IMR-90 (cell line): ENCODE measurements at regions not wholly inside any gene's neighbourhood (a gene's known extent, or its start where the extent isn't known, plus 50 kb on each side); places are given as distances from the start of the nearest gene placed in this dataset.

ENCODE experiments used
- ATAC-seq: fragments of 200-7000 bp; cut with Tn5 transposase; 2 replicates; pipeline ENCODE4 v1.9.1; 2020; ENCODE audit warnings: low read depth, mild to moderate bottlenecking, moderate library complexity
- BruUV-seq: library from RNA; stranded (reverse); fragments of 400-500 nt; replicated peaks from 2 replicates; lab custom pipeline; 2021; lab: Mats Ljungman, UMichigan
- CTCF ChIA-PET: fragments of 300-600 bp; formaldehyde crosslinking; extraction: SDS; loops from one replicate; lab custom pipeline; 2021; ENCODE audit warnings: antibody characterized with exemption; lab: Yijun Ruan, JAX
- POLR2A ChIA-PET: fragments of 300-600 bp; sonication (Branson Sonifier 250); formaldehyde crosslinking; loops from one replicate; lab custom pipeline; 2022; ENCODE audit warnings: antibody characterized with exemption; ENCODE audit not compliant: unreplicated experiment; lab: Charles Lee
- DNase-seq: peaks from one replicate; pipeline ENCODE4 v3.0.0; 2013
- H2AFZ ChIP-seq: replicated peaks from 2 replicates; pipeline ENCODE3; 2013; ENCODE audit warnings: low read length, mild to moderate bottlenecking; ENCODE audit not compliant: poor library complexity
- H2AK5ac ChIP-seq: 2 replicates; pipeline ENCODE4 v1.6.1; 2013; ENCODE audit warnings: low read depth, low read length, inconsistent platforms
- H2AK9ac ChIP-seq: replicated peaks from 2 replicates; pipeline ENCODE3; 2013; ENCODE audit warnings: mild to moderate bottlenecking, low read depth, low read length, moderate library complexity; ENCODE audit not compliant: poor library complexity
- H2BK120ac ChIP-seq: 2 replicates; pipeline ENCODE4 v1.6.1; 2013; ENCODE audit warnings: low read depth, low read length, inconsistent platforms
- H2BK15ac ChIP-seq: 3 replicates; pipeline ENCODE4 v1.6.1; 2013; ENCODE audit warnings: low read depth, low read length, inconsistent platforms
- H2BK20ac ChIP-seq: 2 replicates; pipeline ENCODE4 v1.6.1; 2013; ENCODE audit warnings: low read depth, mild to moderate bottlenecking, inconsistent platforms, low read length, moderate library complexity
- H2BK5ac ChIP-seq: 2 replicates; pipeline ENCODE4 v1.6.1; 2013; ENCODE audit warnings: mild to moderate bottlenecking, low read depth, low read length, inconsistent platforms; ENCODE audit not compliant: poor library complexity, severe bottlenecking
- H3K14ac ChIP-seq: replicated peaks from 2 replicates; pipeline ENCODE4 v1.6.1; 2013; ENCODE audit warnings: low read depth, low read length, inconsistent platforms
- H3K18ac ChIP-seq: 2 replicates; pipeline ENCODE4 v1.6.1; 2013; ENCODE audit warnings: low read depth, low read length, control low read depth
- H3K23ac ChIP-seq: 2 replicates; pipeline ENCODE4 v1.6.1; 2013; ENCODE audit warnings: low read depth, low read length, inconsistent platforms
- H3K27ac ChIP-seq: 2 replicates; pipeline ENCODE4 v1.5.1; 2013; ENCODE audit warnings: mild to moderate bottlenecking, control low read depth, low read length; ENCODE audit not compliant: insufficient read depth
- H3K27me3 ChIP-seq: 2 replicates; pipeline ENCODE4 v1.6.1; 2013; ENCODE audit warnings: low read length; ENCODE audit not compliant: control insufficient read depth, insufficient read depth
- H3K36me3 ChIP-seq: 2 replicates; pipeline ENCODE4 v1.6.1; 2013; ENCODE audit warnings: low read length, mixed read lengths; ENCODE audit not compliant: control insufficient read depth, insufficient read depth
- H3K4ac ChIP-seq: 2 replicates; pipeline ENCODE4 v1.6.1; 2013; ENCODE audit warnings: low read depth, low read length, inconsistent platforms
- H3K4me1 ChIP-seq: 2 replicates; pipeline ENCODE4 v1.6.1; 2013; ENCODE audit warnings: low read length, mixed read lengths; ENCODE audit not compliant: control insufficient read depth, insufficient read depth
- H3K4me2 ChIP-seq: 2 replicates; pipeline ENCODE4 v1.6.1; 2013; ENCODE audit warnings: low read depth, mild to moderate bottlenecking, control low read depth, low read length, moderate library complexity
- H3K4me3 ChIP-seq: 2 replicates; pipeline ENCODE4 v1.5.1; 2013; ENCODE audit warnings: low read depth, mild to moderate bottlenecking, control low read depth, low read length, moderate library complexity; ENCODE audit not compliant: insufficient read depth
- H3K56ac ChIP-seq: 2 replicates; pipeline ENCODE4 v1.6.1; 2013; ENCODE audit warnings: low read length, inconsistent platforms; ENCODE audit not compliant: insufficient read depth; ENCODE audit errors: extremely low read depth
- H3K79me1 ChIP-seq, 2 experiments: 2 replicates each; pipeline ENCODE4 v1.6.1; 2013; ENCODE audit warnings: low read length in 2 of 2, inconsistent platforms in 1 of 2, low read depth in 1 of 2
- H3K9ac ChIP-seq: 2 replicates; pipeline ENCODE4 v1.6.1; 2013; ENCODE audit warnings: low read depth, low read length, control low read depth
- H3K9me1 ChIP-seq: 2 replicates; pipeline ENCODE4 v1.6.1; 2013; ENCODE audit warnings: low read length, inconsistent platforms; ENCODE audit not compliant: insufficient read depth
- H3K9me3 ChIP-seq: 2 replicates; pipeline ENCODE4 v1.6.1; 2013; ENCODE audit warnings: low read length; ENCODE audit not compliant: control insufficient read depth, insufficient read depth
- H4K20me1 ChIP-seq: 2 replicates; pipeline ENCODE4 v1.6.1; 2013; ENCODE audit warnings: low read length, inconsistent platforms; ENCODE audit not compliant: insufficient read depth
- H4K5ac ChIP-seq: 2 replicates; pipeline ENCODE4 v1.6.1; 2013; ENCODE audit warnings: mild to moderate bottlenecking, low read depth, low read length, control low read depth
- H4K8ac ChIP-seq, 2 experiments: 2 replicates each; pipeline ENCODE4 v1.6.1; 2013; ENCODE audit warnings: low read depth in 2 of 2, low read length in 2 of 2, control low read depth in 1 of 2, inconsistent platforms in 1 of 2
- H4K91ac ChIP-seq: 2 replicates; pipeline ENCODE4 v1.6.1; 2013; ENCODE audit warnings: low read depth, low read length, inconsistent platforms; ENCODE audit not compliant: insufficient read depth
- BHLHE40 ChIP-seq: fragments of 150-350 bp; IDR thresholded peaks from 2 replicates; pipeline ENCODE4 v1.6.1; 2016; ENCODE audit warnings: mild to moderate bottlenecking, low read depth, low read length
- CEBPB ChIP-seq: IDR thresholded peaks from 2 replicates; pipeline ENCODE4 v1.6.1; 2012; ENCODE audit warnings: low read depth, low read length, improper control_type of control experiment
- CHD1 ChIP-seq: IDR thresholded peaks from 2 replicates; pipeline ENCODE4 v1.6.1; 2012; ENCODE audit warnings: low read depth, low read length, improper control_type of control experiment
- FOS ChIP-seq: fragments of 150-350 bp; IDR thresholded peaks from 2 replicates; pipeline ENCODE4 v1.6.1; 2016; ENCODE audit warnings: low read depth, low read length
- MAFK ChIP-seq: IDR thresholded peaks from 2 replicates; pipeline ENCODE4 v1.6.1; 2012; ENCODE audit warnings: low read depth, low read length, improper control_type of control experiment
- MAZ ChIP-seq: IDR thresholded peaks from 2 replicates; pipeline ENCODE4 v1.6.1; 2012; ENCODE audit warnings: low read depth, mild to moderate bottlenecking, low read length, improper control_type of control experiment, moderate library complexity, borderline replicate concordance
- MXI1 ChIP-seq: IDR thresholded peaks from 2 replicates; pipeline ENCODE4 v1.6.1; 2012; ENCODE audit warnings: low read depth, mild to moderate bottlenecking, low read length, moderate library complexity, borderline replicate concordance
- NFE2L2 ChIP-seq: fragments of 150-350 bp; IDR thresholded peaks from 2 replicates; pipeline ENCODE4 v1.6.1; 2016; ENCODE audit warnings: low read depth, mild to moderate bottlenecking, low read length
- POLR2A ChIP-seq: IDR thresholded peaks from 2 replicates; pipeline ENCODE4 v1.6.1; 2012; ENCODE audit warnings: mild to moderate bottlenecking, low read depth, low read length
- RAD21 ChIP-seq: IDR thresholded peaks from 2 replicates; pipeline ENCODE4 v1.6.1; 2012; ENCODE audit warnings: low read length, improper control_type of control experiment
- RCOR1 ChIP-seq: IDR thresholded peaks from 2 replicates; pipeline ENCODE4 v1.6.1; 2012; ENCODE audit warnings: mild to moderate bottlenecking, low read length, improper control_type of control experiment; ENCODE audit not compliant: insufficient replicate concordance
- RFX5 ChIP-seq: IDR thresholded peaks from 2 replicates; pipeline ENCODE4 v1.8.0; 2012; ENCODE audit warnings: low read depth, mild to moderate bottlenecking, low read length, moderate library complexity
- SMC3 ChIP-seq: fragments of 150-350 bp; IDR thresholded peaks from 2 replicates; pipeline ENCODE4 v1.6.1; 2016; ENCODE audit warnings: low read depth, mild to moderate bottlenecking, antibody characterized with exemption, low read length, moderate library complexity
- WGBS, 2 experiments: methylation state at CpG; one replicate each; pipeline versions ENCODE4 v1.1.5 to v1.1.7; 2013; ENCODE audit warnings: missing lambda C conversion rate in 2 of 2; ENCODE audit not compliant: insufficient read length in 1 of 2; ENCODE audit errors: extremely low coverage in 2 of 2; 5-methylcytosine and 5-hydroxymethylcytosine counted together
- dilution Hi-C: fragments of 300-500 bp; cut with HindIII; formaldehyde crosslinking; loops from one replicate; pipeline ENCODE4 v1.14.3; 2018; ENCODE audit warnings: low sequenced_read_pairs; ENCODE audit not compliant: unreplicated experiment
- in situ Hi-C: fragments of 300-500 bp; cut with MboI; formaldehyde crosslinking; loops from 3 replicates; pipeline ENCODE4 v1.14.3; 2019; ENCODE audit warnings: low sequenced_read_pairs, inconsistent platforms, mixed read lengths
- intact Hi-C: fragments of 100-400 bp; cut with micrococcal nuclease; formaldehyde crosslinking; loops from 2 replicates; pipeline ENCODE4 v1.10.0; 2022
- TF ChIP-seq, protein P1 (sequence below): fragments of 150-350 bp; IDR thresholded peaks from 2 replicates; pipeline ENCODE4 v1.6.1; 2017; ENCODE audit warnings: mild to moderate bottlenecking, antibody characterized with exemption, low read length, low read depth
- TF ChIP-seq, protein P2 (sequence below): fragments of 150-350 bp; IDR thresholded peaks from 2 replicates; pipeline ENCODE4 v1.6.1; 2016; ENCODE audit warnings: low read depth, mild to moderate bottlenecking, low read length, moderate library complexity, borderline replicate concordance
- TF ChIP-seq, protein P3 (sequence below): conservative IDR thresholded peaks from 2 replicates; pipeline ENCODE4 v1.5.1; 2012; ENCODE audit warnings: mild to moderate bottlenecking, low read depth, low read length, improper control_type of control experiment

DNA sequence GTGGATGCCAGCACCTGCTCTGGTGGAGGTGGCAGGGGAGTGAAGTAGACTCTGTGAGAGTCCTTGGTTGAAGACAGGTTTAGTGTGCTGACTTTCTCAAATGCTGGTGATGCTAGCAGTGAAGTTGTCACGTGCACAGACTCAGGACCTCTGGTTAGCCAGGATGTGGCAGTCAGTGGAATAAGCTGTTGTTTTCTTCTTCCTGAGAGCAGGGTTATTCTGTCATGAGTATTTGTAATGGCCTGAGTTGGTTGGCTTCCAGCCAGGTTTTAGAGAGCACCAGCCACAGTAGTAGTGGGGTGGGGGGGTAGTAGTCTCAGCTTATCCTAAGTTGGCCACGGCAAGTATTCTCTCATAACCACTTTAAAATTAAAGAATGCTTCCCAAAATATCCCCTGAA, 169.7 kb upstream of the FOXN2 start:
- intact Hi-C loops (no loop called here), dilution Hi-C loops (no loop called here), in situ Hi-C loops (no loop called here)
- no peak overlapping the region for H2AFZ ChIP-seq
- H2AK9ac ChIP-seq, result no peak overlapping the region
- H3K4me3 ChIP-seq, result no peak overlapping the region
- ChIA-PET CTCF (interaction anchor here (0.9 kb wide), 1 partner anchor 27 kb away, joined by 3 read pairs; no protein-coding TSS in a partner anchor), POLR2A (interaction anchor here (0.6 kb wide), 1 partner anchor 314 kb away, joined by 17 read pairs; no protein-coding TSS in a partner anchor)
- no peak overlapping the region for H3K23ac ChIP-seq
- H3K4ac ChIP-seq, result no peak overlapping the region
- H3K27me3 ChIP-seq, result no peaks in the 10 kb centered on the region
- no peaks in the 10 kb centered on the region for H3K36me3 ChIP-seq
- H3K56ac ChIP-seq, result no peak overlapping the region
- H3K9me3 ChIP-seq, result no peaks in the 10 kb centered on the region
- H3K9ac ChIP-seq, result no peak overlapping the region
- no peak for ATAC-seq
- peaks cover 5% of the 10 kb centered on the region for H3K4me1 ChIP-seq
- TF ChIP-seq MAFK, result no peak
- TF ChIP-seq NFE2L2, result no peak
- TF ChIP-seq POLR2A, result no peak
- TF ChIP-seq RAD21, result no peak
- no peak for TF ChIP-seq MAZ
- no peak for TF ChIP-seq MXI1
- no peak for TF ChIP-seq FOS
- TF ChIP-seq RCOR1, result no peak
- TF ChIP-seq, protein P1, sequence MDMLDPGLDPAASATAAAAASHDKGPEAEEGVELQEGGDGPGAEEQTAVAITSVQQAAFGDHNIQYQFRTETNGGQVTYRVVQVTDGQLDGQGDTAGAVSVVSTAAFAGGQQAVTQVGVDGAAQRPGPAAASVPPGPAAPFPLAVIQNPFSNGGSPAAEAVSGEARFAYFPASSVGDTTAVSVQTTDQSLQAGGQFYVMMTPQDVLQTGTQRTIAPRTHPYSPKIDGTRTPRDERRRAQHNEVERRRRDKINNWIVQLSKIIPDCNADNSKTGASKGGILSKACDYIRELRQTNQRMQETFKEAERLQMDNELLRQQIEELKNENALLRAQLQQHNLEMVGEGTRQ, result no peak
- TF ChIP-seq CEBPB, result no peak
- TF ChIP-seq BHLHE40, result no peak
- TF ChIP-seq RFX5, result no peak
- TF ChIP-seq, protein P2, sequence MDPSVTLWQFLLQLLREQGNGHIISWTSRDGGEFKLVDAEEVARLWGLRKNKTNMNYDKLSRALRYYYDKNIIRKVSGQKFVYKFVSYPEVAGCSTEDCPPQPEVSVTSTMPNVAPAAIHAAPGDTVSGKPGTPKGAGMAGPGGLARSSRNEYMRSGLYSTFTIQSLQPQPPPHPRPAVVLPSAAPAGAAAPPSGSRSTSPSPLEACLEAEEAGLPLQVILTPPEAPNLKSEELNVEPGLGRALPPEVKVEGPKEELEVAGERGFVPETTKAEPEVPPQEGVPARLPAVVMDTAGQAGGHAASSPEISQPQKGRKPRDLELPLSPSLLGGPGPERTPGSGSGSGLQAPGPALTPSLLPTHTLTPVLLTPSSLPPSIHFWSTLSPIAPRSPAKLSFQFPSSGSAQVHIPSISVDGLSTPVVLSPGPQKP, result no peak
- TF ChIP-seq, protein P3, sequence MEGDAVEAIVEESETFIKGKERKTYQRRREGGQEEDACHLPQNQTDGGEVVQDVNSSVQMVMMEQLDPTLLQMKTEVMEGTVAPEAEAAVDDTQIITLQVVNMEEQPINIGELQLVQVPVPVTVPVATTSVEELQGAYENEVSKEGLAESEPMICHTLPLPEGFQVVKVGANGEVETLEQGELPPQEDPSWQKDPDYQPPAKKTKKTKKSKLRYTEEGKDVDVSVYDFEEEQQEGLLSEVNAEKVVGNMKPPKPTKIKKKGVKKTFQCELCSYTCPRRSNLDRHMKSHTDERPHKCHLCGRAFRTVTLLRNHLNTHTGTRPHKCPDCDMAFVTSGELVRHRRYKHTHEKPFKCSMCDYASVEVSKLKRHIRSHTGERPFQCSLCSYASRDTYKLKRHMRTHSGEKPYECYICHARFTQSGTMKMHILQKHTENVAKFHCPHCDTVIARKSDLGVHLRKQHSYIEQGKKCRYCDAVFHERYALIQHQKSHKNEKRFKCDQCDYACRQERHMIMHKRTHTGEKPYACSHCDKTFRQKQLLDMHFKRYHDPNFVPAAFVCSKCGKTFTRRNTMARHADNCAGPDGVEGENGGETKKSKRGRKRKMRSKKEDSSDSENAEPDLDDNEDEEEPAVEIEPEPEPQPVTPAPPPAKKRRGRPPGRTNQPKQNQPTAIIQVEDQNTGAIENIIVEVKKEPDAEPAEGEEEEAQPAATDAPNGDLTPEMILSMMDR, result no peak
- TF ChIP-seq SMC3, result no peak
- no peak for TF ChIP-seq CHD1
- H4K8ac ChIP-seq, result no peak overlapping the region
- BruUV-seq, result no TSS peak
- DNase-seq, result no peak
- no peak overlapping the region for H3K18ac ChIP-seq
- H2BK15ac ChIP-seq, result no peak overlapping the region
- no peak overlapping the region for H3K14ac ChIP-seq
- H2BK120ac ChIP-seq, result no peak overlapping the region
- H3K9me1 ChIP-seq, result no peaks in the 10 kb centered on the region
- no peak overlapping the region for H2BK20ac ChIP-seq
- no peaks in the 10 kb centered on the region for H4K20me1 ChIP-seq
- H2BK5ac ChIP-seq, result no peak overlapping the region
- H3K27ac ChIP-seq, result no peak overlapping the region
- H2AK5ac ChIP-seq, result no peak overlapping the region
- no peak overlapping the region for H4K91ac ChIP-seq
- H4K5ac ChIP-seq, result no peak overlapping the region
- H3K4me2 ChIP-seq, result no peak overlapping the region
- no peaks in the 10 kb centered on the region for H3K79me1 ChIP-seq
- 20% methylated on average over 1 of the region's 2 CpGs; no CpG with 5 or more reads in 1 of the 2 experiments for WGBS, 2 experiments
